GM23338 (cell line): ENCODE measurements at regions not wholly inside any gene's neighbourhood (a gene's known extent, or its start where the extent isn't known, plus 50 kb on each side); places are given as distances from the start of the nearest gene placed in this dataset.

Source experiments
- ATAC-seq: fragments of 200-7000 bp; cut with Tn5 transposase; 3 replicates; pipeline ENCODE4 v1.9.1; 2020
- DNase-seq: peaks from one replicate; pipeline ENCODE4 v3.0.0-alpha.2; 2015; ENCODE audit warnings: low spot score
- H2AFZ ChIP-seq: fragments of 200-600 bp; sonication (generic); 2 replicates; pipeline ENCODE4 v1.8.0; 2016; ENCODE audit warnings: antibody characterized with exemption, mild to moderate bottlenecking, moderate library complexity
- H3F3A ChIP-seq: fragments of 200-600 bp; sonication (generic); replicated peaks from 2 replicates; pipeline ENCODE4 v1.8.0; 2017; ENCODE audit warnings: antibody characterized with exemption, mixed run types, low read depth
- H3K27ac ChIP-seq: fragments of 200-600 bp; sonication (generic); 2 replicates; pipeline ENCODE4 v1.6.1; 2016; ENCODE audit warnings: low read depth
- H3K27me3 ChIP-seq: fragments of 200-600 bp; sonication (generic); 2 replicates; pipeline ENCODE4 v1.8.0; 2016; ENCODE audit warnings: mild to moderate bottlenecking, mixed run types, moderate library complexity; ENCODE audit not compliant: insufficient read depth
- H3K36me3 ChIP-seq: fragments of 200-600 bp; sonication (generic); 2 replicates; pipeline ENCODE4 v1.8.0; 2016; ENCODE audit warnings: mild to moderate bottlenecking; ENCODE audit not compliant: insufficient read depth
- H3K4me1 ChIP-seq: fragments of 200-600 bp; sonication (generic); 2 replicates; pipeline ENCODE4 v1.8.0; 2016; ENCODE audit warnings: mild to moderate bottlenecking, moderate library complexity; ENCODE audit not compliant: insufficient read depth
- H3K4me2 ChIP-seq: fragments of 200-600 bp; sonication (generic); 2 replicates; pipeline ENCODE4 v1.7.1; 2017; ENCODE audit warnings: mixed run types
- H3K4me3 ChIP-seq: fragments of 200-600 bp; sonication (generic); 2 replicates; pipeline ENCODE4 v1.6.1; 2016; ENCODE audit warnings: mixed run types
- H3K79me2 ChIP-seq: fragments of 200-600 bp; sonication (generic); replicated peaks from 2 replicates; pipeline ENCODE4 v1.8.0; 2017; ENCODE audit warnings: mild to moderate bottlenecking; ENCODE audit not compliant: insufficient read depth
- H3K9me2 ChIP-seq: fragments of 200-600 bp; sonication (generic); 2 replicates; pipeline ENCODE4 v1.8.0; 2017; ENCODE audit not compliant: insufficient read depth
- H4K20me1 ChIP-seq: fragments of 200-600 bp; sonication (generic); replicated peaks from 2 replicates; pipeline ENCODE4 v1.8.0; 2017; ENCODE audit warnings: mild to moderate bottlenecking; ENCODE audit not compliant: insufficient read depth
- H3K27ac Mint-ChIP-seq: 2 replicates; pipeline ENCODE4 v1.8.0; 2020; ENCODE audit warnings: inconsistent platforms, mild to moderate bottlenecking, moderate library complexity, mixed read lengths
- H3K27me3 Mint-ChIP-seq: 3 replicates; pipeline ENCODE4 v1.8.0; 2022; ENCODE audit warnings: low read depth, mild to moderate bottlenecking, moderate library complexity, mixed read lengths, inconsistent platforms; ENCODE audit not compliant: insufficient read depth, poor library complexity
- H3K36me3 Mint-ChIP-seq: 3 replicates; pipeline ENCODE4 v1.8.0; 2021; ENCODE audit warnings: low read depth, mild to moderate bottlenecking, inconsistent platforms, moderate library complexity, mixed read lengths
- H3K4me1 Mint-ChIP-seq: 3 replicates; pipeline ENCODE4 v1.8.0; 2020; ENCODE audit warnings: mild to moderate bottlenecking, inconsistent platforms, mixed read lengths
- H3K4me3 Mint-ChIP-seq: 3 replicates; pipeline ENCODE4 v1.8.0; 2021; ENCODE audit warnings: moderate library complexity, mild to moderate bottlenecking, inconsistent platforms, mixed read lengths
- H3K9me3 Mint-ChIP-seq: 3 replicates; pipeline ENCODE4 v1.8.0; 2020; ENCODE audit warnings: moderate library complexity, mild to moderate bottlenecking, inconsistent platforms, mixed read lengths
- CTCF ChIP-seq, 2 experiments: fragments of 200-600 bp in 1 of 2; sonication (generic) in 1 of 2; conservative IDR thresholded peaks; 2 replicates each; pipeline versions ENCODE4 v1.5.1 to v1.6.1; 2016 to 2017; ENCODE audit warnings: antibody characterized with exemption in 2 of 2, low read depth in 2 of 2, mild to moderate bottlenecking in 2 of 2, moderate library complexity in 1 of 2
- STAT1 ChIP-seq: IDR thresholded peaks from one replicate; pipeline ENCODE4 v1.6.1; 2016; ENCODE audit warnings: antibody characterized with exemption; ENCODE audit not compliant: unreplicated experiment
- ZNF462 ChIP-seq: fragments of 250-450 bp; sonication (Bioruptor Pico); IDR thresholded peaks from 2 replicates; pipeline ENCODE4 v1.5.0; 2020; ENCODE audit warnings: mild to moderate bottlenecking, moderate library complexity

GRCh38 chr5:143682246-143682905, 129.6 kb upstream of the HMHB1 start:
- Histone ChIP-seq H3K36me3 (no peaks in the 10 kb centered on the region), H2AFZ (no peak overlapping the region), H4K20me1 (no peaks in the 10 kb centered on the region), H3K27me3 (no peaks in the 10 kb centered on the region), H3K4me1 (no peaks in the 10 kb centered on the region), H3K4me2 (no peak overlapping the region), H3K27ac (no peak overlapping the region), H3K4me3 (no peak overlapping the region), H3F3A (no peaks in the 10 kb centered on the region), H3K79me2 (no peaks in the 10 kb centered on the region), H3K9me2 (no peaks in the 10 kb centered on the region)
- Mint-ChIP-seq H3K36me3 (no peaks in the 10 kb centered on the region), H3K4me1 (no peaks in the 10 kb centered on the region), H3K27ac (no peak overlapping the region), H3K27me3 (no peaks in the 10 kb centered on the region), H3K9me3 (no peaks in the 10 kb centered on the region), H3K4me3 (no peak overlapping the region)
- ATAC-seq (no peak), DNase-seq (no peak)
- TF ChIP-seq ZNF462 (CRISPR knock-in tag) (no peak), STAT1 (no peak)

- Histone ChIP-seq H2AFZ (no peak overlapping the region), H3K4me1 (no peaks in the 10 kb centered on the region), H3K79me2 (no peaks in the 10 kb centered on the region), H3F3A (no peaks in the 10 kb centered on the region), H3K27ac (no peak overlapping the region), H3K4me2 (no peak overlapping the region), H3K9me2 (no peaks in the 10 kb centered on the region), H3K4me3 (no peak overlapping the region), H3K27me3 (no peaks in the 10 kb centered on the region), H4K20me1 (no peaks in the 10 kb centered on the region), H3K36me3 (no peaks in the 10 kb centered on the region)
- Mint-ChIP-seq H3K9me3 (no peaks in the 10 kb centered on the region), H3K27ac (no peak overlapping the region), H3K36me3 (no peaks in the 10 kb centered on the region), H3K27me3 (no peaks in the 10 kb centered on the region), H3K4me3 (no peak overlapping the region), H3K4me1 (no peaks in the 10 kb centered on the region)
- DNase-seq (no peak), ATAC-seq (no peak)
- no peak for TF ChIP-seq CTCF (conservative IDR thresholded peaks at IDR 0.05; ENCODE audit: low read depth in 2 of 2)
Measured at GRCh38 chr5:143680672-143681259, 131.2 kb upstream of the HMHB1 start.
